PC-9 (cell line): ENCODE measurements at regions not wholly inside any gene's neighbourhood (a gene's known extent, or its start where the extent isn't known, plus 50 kb on each side); places are given as distances from the start of the nearest gene placed in this dataset.

Experiments
- EZH2 ChIP-seq: fragments of 200-600 bp; sonication (generic); IDR thresholded peaks from 2 replicates; pipeline ENCODE4 v1.8.0; 2017; ENCODE audit warnings: antibody characterized with exemption, low read depth
- TF ChIP-seq, protein P1 (sequence below): fragments of 200-600 bp; sonication (generic); conservative IDR thresholded peaks from 2 replicates; pipeline ENCODE4 v1.6.1; 2017; ENCODE audit warnings: mixed run types, antibody characterized with exemption, mild to moderate bottlenecking, moderate library complexity

DNA sequence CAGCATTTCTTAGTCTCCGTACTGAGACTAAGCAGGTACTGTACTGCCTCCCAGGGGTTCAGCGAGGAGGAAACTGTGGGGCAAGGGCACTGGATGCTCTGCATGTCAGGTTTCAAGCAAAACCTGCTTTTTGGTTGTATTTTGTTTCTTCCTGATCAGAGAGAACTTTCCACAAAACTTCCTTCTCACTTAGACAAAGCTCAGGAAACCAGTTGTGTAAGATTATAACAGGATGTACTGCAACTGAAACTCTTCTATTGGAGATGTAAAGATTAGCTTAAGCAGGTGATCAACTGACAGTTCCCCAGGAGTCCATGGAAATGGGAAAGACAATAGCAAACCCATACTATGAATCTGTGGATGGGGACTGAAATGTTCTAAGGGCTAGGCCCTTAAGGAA, 67.3 kb downstream of the PLCE1 start:
- TF ChIP-seq, protein P1, sequence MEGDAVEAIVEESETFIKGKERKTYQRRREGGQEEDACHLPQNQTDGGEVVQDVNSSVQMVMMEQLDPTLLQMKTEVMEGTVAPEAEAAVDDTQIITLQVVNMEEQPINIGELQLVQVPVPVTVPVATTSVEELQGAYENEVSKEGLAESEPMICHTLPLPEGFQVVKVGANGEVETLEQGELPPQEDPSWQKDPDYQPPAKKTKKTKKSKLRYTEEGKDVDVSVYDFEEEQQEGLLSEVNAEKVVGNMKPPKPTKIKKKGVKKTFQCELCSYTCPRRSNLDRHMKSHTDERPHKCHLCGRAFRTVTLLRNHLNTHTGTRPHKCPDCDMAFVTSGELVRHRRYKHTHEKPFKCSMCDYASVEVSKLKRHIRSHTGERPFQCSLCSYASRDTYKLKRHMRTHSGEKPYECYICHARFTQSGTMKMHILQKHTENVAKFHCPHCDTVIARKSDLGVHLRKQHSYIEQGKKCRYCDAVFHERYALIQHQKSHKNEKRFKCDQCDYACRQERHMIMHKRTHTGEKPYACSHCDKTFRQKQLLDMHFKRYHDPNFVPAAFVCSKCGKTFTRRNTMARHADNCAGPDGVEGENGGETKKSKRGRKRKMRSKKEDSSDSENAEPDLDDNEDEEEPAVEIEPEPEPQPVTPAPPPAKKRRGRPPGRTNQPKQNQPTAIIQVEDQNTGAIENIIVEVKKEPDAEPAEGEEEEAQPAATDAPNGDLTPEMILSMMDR = no peak
- no peak for TF ChIP-seq EZH2
